Endothelial cell of umbilical vein (primary cell): ENCODE measurements at regions not wholly inside any gene's neighbourhood (a gene's known extent, or its start where the extent isn't known, plus 50 kb on each side); places are given as distances from the start of the nearest gene placed in this dataset.

ENCODE experiments used
- BruUV-seq: library from RNA; stranded (reverse); fragments of 400-500 nt; replicated peaks from 2 replicates; lab custom pipeline; 2021; lab: Mats Ljungman, UMichigan
- CTCF ChIA-PET: fragments of 300-600, 350-600 bp; sonication (Branson Sonifier 250); formaldehyde crosslinking; loops from one replicate; lab custom pipeline; 2021; ENCODE audit warnings: antibody characterized with exemption, inconsistent platforms; lab: Charles Lee
- POLR2A ChIA-PET: fragments of 300-600, 350-600 bp; sonication (Branson Sonifier 250); formaldehyde crosslinking; loops from one replicate; lab custom pipeline; 2021; ENCODE audit warnings: antibody characterized with exemption, inconsistent platforms; lab: Charles Lee
- DNase-seq: peaks from one replicate; pipeline ENCODE4 v3.0.0-alpha.2; 2011; ENCODE audit warnings: low read depth, low spot score
- FAIRE-seq: peaks from 2 replicates; lab custom pipeline; 2011; peaks lifted over from hg19 to GRCh38; lab: Jason Lieb, UNC
- H2AFZ ChIP-seq: 2 replicates; pipeline ENCODE4 v1.6.0; 2012; ENCODE audit warnings: low read depth, low read length, control low read depth, inconsistent platforms
- H3K27ac ChIP-seq: 2 replicates; pipeline ENCODE4 v1.5.1; 2011; ENCODE audit warnings: low read depth, mild to moderate bottlenecking, control low read depth, low read length, moderate library complexity; ENCODE audit not compliant: insufficient read depth
- H3K27me3 ChIP-seq, 2 experiments: 2 replicates each; pipeline versions ENCODE4 v1.6.0 to v1.6.1; 2011; ENCODE audit warnings: low read length in 2 of 2, mixed read lengths in 1 of 2; ENCODE audit not compliant: control insufficient read depth in 2 of 2, insufficient read depth in 2 of 2
- H3K36me3 ChIP-seq, 2 experiments: 2 replicates in 1 of 2; 3 replicates in 1 of 2; pipeline ENCODE4 v1.5.1; 2011; ENCODE audit warnings: low read length in 2 of 2, mild to moderate bottlenecking in 1 of 2, moderate library complexity in 1 of 2; ENCODE audit not compliant: control insufficient read depth in 2 of 2, insufficient read depth in 2 of 2; ENCODE audit errors: extremely low read depth in 1 of 2
- H3K4me1 ChIP-seq: 3 replicates; pipeline ENCODE4 v1.5.1; 2011; ENCODE audit warnings: mild to moderate bottlenecking, low read length; ENCODE audit not compliant: control insufficient read depth, insufficient read depth; ENCODE audit errors: extremely low read depth
- H3K4me2 ChIP-seq: 2 replicates; pipeline ENCODE4 v1.6.1; 2011; ENCODE audit warnings: low read length, control low read depth, mixed read lengths; ENCODE audit not compliant: insufficient read depth
- H3K4me3 ChIP-seq, 3 experiments: fragments of 200-600 bp in 1 of 3; sonication (generic), shearing (Covaris generic) in 1 of 3; replicated peaks in 1 of 3; 2 replicates each; pipeline ENCODE4 v1.5.1; 2011 to 2016; ENCODE audit warnings: control low read depth in 3 of 3, low read length in 3 of 3, mild to moderate bottlenecking in 2 of 3, inconsistent platforms in 1 of 3, low read depth in 1 of 3, moderate library complexity in 1 of 3; ENCODE audit not compliant: insufficient read depth in 1 of 3
- H3K79me2 ChIP-seq: 2 replicates; pipeline ENCODE4 v1.6.0; 2012; ENCODE audit warnings: low read length, inconsistent platforms; ENCODE audit not compliant: control insufficient read depth, insufficient read depth
- H3K9ac ChIP-seq: replicated peaks from 2 replicates; pipeline ENCODE3; 2011; ENCODE audit warnings: low read length, control low read depth; ENCODE audit not compliant: insufficient read depth; ENCODE audit errors: extremely low read depth
- H3K9me1 ChIP-seq: replicated peaks from 3 replicates; pipeline ENCODE4 v1.6.0; 2011; ENCODE audit warnings: mild to moderate bottlenecking, low read length; ENCODE audit not compliant: control insufficient read depth, insufficient read depth; ENCODE audit errors: extremely low read depth
- H3K9me3 ChIP-seq: replicated peaks from 2 replicates; pipeline ENCODE4 v1.5.1; 2012; ENCODE audit warnings: low read length, inconsistent platforms; ENCODE audit not compliant: control insufficient read depth, insufficient read depth
- H4K20me1 ChIP-seq: replicated peaks from 2 replicates; pipeline ENCODE3; 2011; ENCODE audit warnings: mild to moderate bottlenecking, low read length; ENCODE audit not compliant: control insufficient read depth, insufficient read depth; ENCODE audit errors: extremely low read depth
- EZH2 ChIP-seq: IDR thresholded peaks from 2 replicates; pipeline ENCODE4 v1.6.1; 2012; ENCODE audit warnings: borderline replicate concordance, low read depth, mild to moderate bottlenecking, moderate library complexity, low read length, inconsistent platforms; ENCODE audit not compliant: severe bottlenecking
- FOS ChIP-seq: IDR thresholded peaks from 2 replicates; pipeline ENCODE4 v1.6.1; 2011; ENCODE audit warnings: mild to moderate bottlenecking, low read length, moderate library complexity, borderline replicate concordance; ENCODE audit not compliant: insufficient read depth
- GATA2 ChIP-seq: IDR thresholded peaks from 2 replicates; pipeline ENCODE4 v1.7.0; 2011; ENCODE audit warnings: low read depth, mild to moderate bottlenecking, moderate library complexity, mixed read lengths, low read length; ENCODE audit not compliant: insufficient read length, insufficient read depth
- JUN ChIP-seq: IDR thresholded peaks from 2 replicates; pipeline ENCODE4 v1.6.1; 2011; ENCODE audit warnings: borderline replicate concordance, low read depth; ENCODE audit not compliant: insufficient read length, insufficient read depth
- MYC ChIP-seq: IDR thresholded peaks from one replicate; pipeline ENCODE4 v1.6.1; 2011; ENCODE audit warnings: mild to moderate bottlenecking, low read depth, low read length
- POLR2A ChIP-seq: IDR thresholded peaks from 2 replicates; pipeline ENCODE4 v1.6.1; 2012; ENCODE audit warnings: low read depth, mild to moderate bottlenecking, control low read depth, low read length
- POLR2AphosphoS5 ChIP-seq: IDR thresholded peaks from 2 replicates; pipeline ENCODE4 v1.6.1; 2012; ENCODE audit warnings: low read depth, mild to moderate bottlenecking, control low read depth, low read length, moderate library complexity; ENCODE audit not compliant: insufficient read depth
- dilution Hi-C: fragments of 300-500 bp; cut with MboI; formaldehyde crosslinking; loops from one replicate; pipeline ENCODE4 v1.15.0; 2019; ENCODE audit warnings: low sequenced_read_pairs; ENCODE audit not compliant: extremely low pct_ligation_motif_present
- intact Hi-C: fragments of 100-400 bp; cut with micrococcal nuclease; formaldehyde crosslinking; loops from one replicate; pipeline ENCODE4 v1.10.0; 2022
- TF ChIP-seq, protein P1 (sequence below): IDR thresholded peaks from 2 replicates; pipeline ENCODE4 v1.6.1; 2011; ENCODE audit not compliant: insufficient read depth, insufficient read length
- TF ChIP-seq, protein P2 (sequence below), 2 donors: IDR thresholded peaks; 1 replicate in 1 of 2; 2 replicates in 1 of 2; pipeline ENCODE4 v1.5.1; 2011; ENCODE audit warnings: low read length in 2 of 2, mild to moderate bottlenecking in 2 of 2, moderate library complexity in 2 of 2, control low read depth in 1 of 2, inconsistent platforms in 1 of 2, low read depth in 1 of 2; ENCODE audit not compliant: insufficient read depth in 1 of 2; ENCODE audit errors: extremely low read depth in 1 of 2

DNA sequence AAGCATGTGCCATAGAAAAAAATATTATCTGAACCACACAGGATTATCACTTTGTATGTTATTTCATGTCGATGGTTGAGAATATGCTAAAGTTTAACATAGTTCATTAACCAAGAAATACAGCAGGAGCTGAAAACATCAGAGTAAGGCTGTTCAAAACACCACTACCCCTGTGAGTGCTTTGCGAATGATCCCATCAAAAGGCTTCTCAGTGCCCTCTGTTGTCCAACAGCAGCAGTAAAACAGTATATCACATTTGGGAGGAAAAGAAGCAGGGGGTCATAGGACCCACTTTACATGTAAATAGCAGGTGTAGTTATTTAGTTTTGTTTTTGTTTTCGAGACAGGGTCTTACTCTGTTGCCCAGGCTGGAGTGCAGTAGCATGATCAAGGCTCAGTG, 289.4 kb upstream of the FMN2 start:
- Histone ChIP-seq H4K20me1 (no peaks in the 10 kb centered on the region), H3K79me2 (no peaks in the 10 kb centered on the region), H3K9me3 (no peaks in the 10 kb centered on the region), H3K27me3 (no peaks in the 10 kb centered on the region), H2AFZ (no peak overlapping the region), H3K4me2 (no peak overlapping the region), H3K4me1 (no peaks in the 10 kb centered on the region), H3K9ac (no peak overlapping the region), H3K4me3 (no peak overlapping the region), H3K9me1 (no peaks in the 10 kb centered on the region), H3K27ac (no peak overlapping the region), H3K36me3 (no peaks in the 10 kb centered on the region)
- ChIA-PET CTCF (no interaction called here), POLR2A (no interaction called here)
- DNase-seq, result no peak
- TF ChIP-seq, protein P1, sequence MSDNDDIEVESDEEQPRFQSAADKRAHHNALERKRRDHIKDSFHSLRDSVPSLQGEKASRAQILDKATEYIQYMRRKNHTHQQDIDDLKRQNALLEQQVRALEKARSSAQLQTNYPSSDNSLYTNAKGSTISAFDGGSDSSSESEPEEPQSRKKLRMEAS, result no peak
- TF ChIP-seq POLR2AphosphoS5, result no peak
- no peak for TF ChIP-seq MYC
- no peak for TF ChIP-seq POLR2A
- TF ChIP-seq, protein P2, sequence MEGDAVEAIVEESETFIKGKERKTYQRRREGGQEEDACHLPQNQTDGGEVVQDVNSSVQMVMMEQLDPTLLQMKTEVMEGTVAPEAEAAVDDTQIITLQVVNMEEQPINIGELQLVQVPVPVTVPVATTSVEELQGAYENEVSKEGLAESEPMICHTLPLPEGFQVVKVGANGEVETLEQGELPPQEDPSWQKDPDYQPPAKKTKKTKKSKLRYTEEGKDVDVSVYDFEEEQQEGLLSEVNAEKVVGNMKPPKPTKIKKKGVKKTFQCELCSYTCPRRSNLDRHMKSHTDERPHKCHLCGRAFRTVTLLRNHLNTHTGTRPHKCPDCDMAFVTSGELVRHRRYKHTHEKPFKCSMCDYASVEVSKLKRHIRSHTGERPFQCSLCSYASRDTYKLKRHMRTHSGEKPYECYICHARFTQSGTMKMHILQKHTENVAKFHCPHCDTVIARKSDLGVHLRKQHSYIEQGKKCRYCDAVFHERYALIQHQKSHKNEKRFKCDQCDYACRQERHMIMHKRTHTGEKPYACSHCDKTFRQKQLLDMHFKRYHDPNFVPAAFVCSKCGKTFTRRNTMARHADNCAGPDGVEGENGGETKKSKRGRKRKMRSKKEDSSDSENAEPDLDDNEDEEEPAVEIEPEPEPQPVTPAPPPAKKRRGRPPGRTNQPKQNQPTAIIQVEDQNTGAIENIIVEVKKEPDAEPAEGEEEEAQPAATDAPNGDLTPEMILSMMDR (IDR thresholded peaks at IDR 0.05; ENCODE audit: extremely low read depth in 1 of 2, insufficient read depth in 1 of 2, low read depth in 1 of 2, low read length in 2 of 2), result no peak
- intact Hi-C loops (no loop called here), dilution Hi-C loops (no loop called here)
- FAIRE-seq, result no peak
- BruUV-seq, result no TSS peak

DNA sequence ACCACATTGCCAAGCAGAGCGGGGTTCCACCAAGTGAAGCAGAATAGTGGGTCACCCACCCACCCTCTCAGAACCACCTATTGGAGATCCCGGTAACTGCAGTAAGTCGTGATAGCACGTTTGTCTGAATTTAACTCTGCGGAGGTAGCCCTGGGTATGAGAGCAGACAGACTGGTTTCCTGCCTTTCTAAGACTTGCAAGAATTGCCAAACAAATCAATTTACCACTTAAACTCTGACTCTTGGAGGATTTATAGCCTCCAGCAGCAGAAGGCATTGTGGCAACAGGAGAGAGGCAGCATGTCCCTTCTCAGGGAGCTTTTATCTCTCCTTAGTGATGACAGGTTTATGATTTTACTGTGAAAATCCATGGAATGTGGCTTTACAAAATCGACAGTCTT, 287.9 kb upstream of the FMN2 start:
- ChIA-PET POLR2A (no interaction called here), CTCF (no interaction called here)
- no peaks in the 10 kb centered on the region for H3K9me1 ChIP-seq
- H3K79me2 ChIP-seq, result no peaks in the 10 kb centered on the region
- no peaks in the 10 kb centered on the region for H3K27me3 ChIP-seq
- no peak overlapping the region for H3K27ac ChIP-seq
- BruUV-seq, result no TSS peak
- dilution Hi-C loops, result no loop called here
- no peak overlapping the region for H3K4me2 ChIP-seq
- no peaks in the 10 kb centered on the region for H3K9me3 ChIP-seq
- intact Hi-C loops, result no loop called here
- H3K4me1 ChIP-seq, result no peaks in the 10 kb centered on the region
- H4K20me1 ChIP-seq, result no peaks in the 10 kb centered on the region
- H3K36me3 ChIP-seq, result no peaks in the 10 kb centered on the region
- no peak for TF ChIP-seq POLR2AphosphoS5
- TF ChIP-seq, protein P1, result no peak
- no peak for TF ChIP-seq MYC
- no peak for TF ChIP-seq POLR2A
- TF ChIP-seq, protein P2 (IDR thresholded peaks at IDR 0.05; ENCODE audit: extremely low read depth in 1 of 2, insufficient read depth in 1 of 2, low read depth in 1 of 2, low read length in 2 of 2), result no peak
- no peak for TF ChIP-seq FOS
- no peak for TF ChIP-seq EZH2
- TF ChIP-seq JUN, result no peak
- TF ChIP-seq GATA2, result no peak
- DNase-seq (no peak), FAIRE-seq (no peak)
- no peak overlapping the region for H3K9ac ChIP-seq
- H2AFZ ChIP-seq, result no peak overlapping the region
- no peak overlapping the region for H3K4me3 ChIP-seq
